Smooth muscle cell (in vitro differentiated cells): ENCODE measurements at regions not wholly inside any gene's neighbourhood (a gene's known extent, or its start where the extent isn't known, plus 50 kb on each side); places are given as distances from the start of the nearest gene placed in this dataset.

ENCODE experiments used
- DNase-seq: peaks from one replicate; lab custom pipeline; 2025; ENCODE audit not compliant: unreplicated experiment; lab: John Stamatoyannopoulos, UW
- H2AFZ ChIP-seq: fragments of 200-600 bp; sonication (generic); 2 replicates; pipeline ENCODE4 v1.6.0; 2016; ENCODE audit warnings: antibody characterized with exemption, low read depth, mild to moderate bottlenecking
- H3F3A ChIP-seq: fragments of 200-600 bp; sonication (generic); 2 replicates; pipeline ENCODE4 v1.6.0; 2017; ENCODE audit warnings: antibody characterized with exemption, low read depth
- H3K27ac ChIP-seq: fragments of 200-600 bp; sonication (generic); 2 replicates; pipeline ENCODE4 v1.5.1; 2016; ENCODE audit warnings: low read depth, mild to moderate bottlenecking
- H3K27me3 ChIP-seq: fragments of 200-600 bp; sonication (generic); 2 replicates; pipeline ENCODE4 v1.6.1; 2016; ENCODE audit warnings: low read depth, mild to moderate bottlenecking
- H3K36me3 ChIP-seq: fragments of 200-600 bp; sonication (generic); 2 replicates; pipeline ENCODE4 v1.5.1; 2016; ENCODE audit warnings: low read depth
- H3K4me1 ChIP-seq: fragments of 200-600 bp; sonication (generic); 2 replicates; pipeline ENCODE4 v1.5.1; 2016; ENCODE audit warnings: low read depth
- H3K4me2 ChIP-seq: fragments of 200-600 bp; sonication (generic); 2 replicates; pipeline ENCODE4 v1.6.0; 2016; ENCODE audit warnings: mild to moderate bottlenecking
- H3K4me3 ChIP-seq: fragments of 200-600 bp; sonication (generic); 2 replicates; pipeline ENCODE4 v1.5.1; 2016; ENCODE audit warnings: mild to moderate bottlenecking
- H3K79me2 ChIP-seq: fragments of 200-600 bp; sonication (generic); 2 replicates; pipeline ENCODE4 v1.6.0; 2016; ENCODE audit warnings: low read depth, mild to moderate bottlenecking
- H3K9ac ChIP-seq: fragments of 200-600 bp; sonication (generic); 2 replicates; pipeline ENCODE4 v1.6.0; 2016; ENCODE audit warnings: low read depth
- H3K9me3 ChIP-seq: fragments of 200-600 bp; sonication (generic); replicated peaks from 2 replicates; pipeline ENCODE4 v1.5.1; 2016; ENCODE audit warnings: low read depth
- H4K20me1 ChIP-seq: fragments of 200-600 bp; sonication (generic); 2 replicates; pipeline ENCODE4 v1.6.0; 2016; ENCODE audit warnings: low read depth
- WGBS: methylation state at CpG from one replicate; pipeline ENCODE4 v1.1.7; 2016; ENCODE audit warnings: low lambda C conversion rate; 5-methylcytosine and 5-hydroxymethylcytosine counted together
- TF ChIP-seq, protein P1 (sequence below): fragments of 200-600 bp; sonication (generic); IDR thresholded peaks from 2 replicates; pipeline ENCODE4 v1.5.1; 2017; ENCODE audit warnings: borderline replicate concordance, mild to moderate bottlenecking, antibody characterized with exemption; ENCODE audit not compliant: insufficient read depth, poor library complexity, severe bottlenecking

DNA sequence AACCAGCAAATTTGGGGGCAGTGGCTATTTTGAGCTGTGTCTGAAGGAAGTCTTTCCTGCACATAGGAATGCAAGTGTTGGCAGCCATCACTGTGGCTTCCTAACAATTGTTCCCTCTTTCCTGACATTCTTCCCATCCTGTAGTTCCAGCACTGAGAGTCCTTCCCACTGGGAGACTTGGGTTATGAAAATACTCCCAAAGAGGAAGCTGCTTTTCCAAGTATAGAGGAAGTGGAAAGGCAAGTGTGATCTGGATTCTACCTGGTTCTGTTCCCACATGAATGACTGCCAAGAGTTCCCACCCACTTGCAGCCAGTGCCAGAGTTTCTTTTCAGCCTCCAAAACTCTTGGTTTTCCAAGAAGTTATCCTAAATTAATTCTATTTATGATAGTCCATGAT is 98.5 kb upstream of the CD53 start:
- Histone ChIP-seq H2AFZ (no peak overlapping the region), H3F3A (no peaks in the 10 kb centered on the region), H3K79me2 (no peaks in the 10 kb centered on the region), H3K4me3 (no peak overlapping the region), H3K27ac (no peak overlapping the region), H3K9ac (no peak overlapping the region), H3K4me1 (no peaks in the 10 kb centered on the region), H3K36me3 (no peaks in the 10 kb centered on the region), H4K20me1 (no peaks in the 10 kb centered on the region), H3K27me3 (no peaks in the 10 kb centered on the region), H3K4me2 (no peak overlapping the region), H3K9me3 (no peaks in the 10 kb centered on the region)
- TF ChIP-seq, protein P1, sequence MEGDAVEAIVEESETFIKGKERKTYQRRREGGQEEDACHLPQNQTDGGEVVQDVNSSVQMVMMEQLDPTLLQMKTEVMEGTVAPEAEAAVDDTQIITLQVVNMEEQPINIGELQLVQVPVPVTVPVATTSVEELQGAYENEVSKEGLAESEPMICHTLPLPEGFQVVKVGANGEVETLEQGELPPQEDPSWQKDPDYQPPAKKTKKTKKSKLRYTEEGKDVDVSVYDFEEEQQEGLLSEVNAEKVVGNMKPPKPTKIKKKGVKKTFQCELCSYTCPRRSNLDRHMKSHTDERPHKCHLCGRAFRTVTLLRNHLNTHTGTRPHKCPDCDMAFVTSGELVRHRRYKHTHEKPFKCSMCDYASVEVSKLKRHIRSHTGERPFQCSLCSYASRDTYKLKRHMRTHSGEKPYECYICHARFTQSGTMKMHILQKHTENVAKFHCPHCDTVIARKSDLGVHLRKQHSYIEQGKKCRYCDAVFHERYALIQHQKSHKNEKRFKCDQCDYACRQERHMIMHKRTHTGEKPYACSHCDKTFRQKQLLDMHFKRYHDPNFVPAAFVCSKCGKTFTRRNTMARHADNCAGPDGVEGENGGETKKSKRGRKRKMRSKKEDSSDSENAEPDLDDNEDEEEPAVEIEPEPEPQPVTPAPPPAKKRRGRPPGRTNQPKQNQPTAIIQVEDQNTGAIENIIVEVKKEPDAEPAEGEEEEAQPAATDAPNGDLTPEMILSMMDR: no peak
- DNase-seq: no peak

GRCh38 chr1:110773813-110774212 is 99.1 kb upstream of the KCNA3 start:
- 77% methylated on average over 3 of the region's 3 CpGs for WGBS
- Histone ChIP-seq H2AFZ (no peak overlapping the region), H3K27me3 (no peaks in the 10 kb centered on the region), H3K79me2 (no peaks in the 10 kb centered on the region), H3K4me1 (no peaks in the 10 kb centered on the region), H3K9ac (no peak overlapping the region), H3K4me3 (no peak overlapping the region), H3K9me3 (no peaks in the 10 kb centered on the region), H3K36me3 (no peaks in the 10 kb centered on the region), H4K20me1 (no peaks in the 10 kb centered on the region), H3K27ac (no peak overlapping the region), H3F3A (no peaks in the 10 kb centered on the region), H3K4me2 (no peak overlapping the region)
- no peak for DNase-seq
- TF ChIP-seq, protein P1: no peak

DNA sequence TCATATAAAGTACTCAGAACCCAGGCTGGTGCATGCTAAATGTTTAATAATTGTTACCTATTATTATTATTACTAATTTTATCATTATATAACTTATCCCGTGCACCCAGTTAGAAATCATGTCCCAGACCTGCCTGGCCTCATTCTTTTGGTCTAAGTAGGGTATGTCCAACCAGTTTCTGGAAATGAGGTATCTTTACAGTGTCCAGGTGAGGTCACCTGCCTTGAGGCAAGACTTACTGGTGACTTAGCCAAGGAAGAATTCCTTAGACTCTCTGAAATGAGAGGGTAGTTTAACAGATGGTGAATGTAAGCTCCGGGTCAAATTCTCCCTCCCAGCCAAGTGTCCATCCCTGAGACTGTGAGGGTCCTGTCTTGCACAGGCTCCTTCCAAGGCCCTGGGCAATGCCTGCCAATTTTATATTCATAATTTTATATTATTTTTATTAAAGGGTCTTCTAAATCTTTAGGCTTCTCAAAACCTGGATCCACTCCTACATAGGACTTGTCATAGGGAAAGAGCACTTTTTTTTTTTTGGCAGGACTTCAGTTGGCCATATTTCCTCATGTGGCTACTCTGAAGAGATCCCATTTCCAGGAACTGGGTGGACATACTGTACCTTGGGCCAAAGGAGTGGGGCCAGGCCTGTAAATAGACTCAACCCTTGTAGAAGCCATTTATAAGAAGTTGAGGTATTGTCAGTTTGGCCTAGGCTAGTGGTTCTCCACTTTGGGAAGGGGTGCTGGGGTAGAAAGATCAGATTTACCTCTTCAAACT is 96.7 kb upstream of the KCNA3 start:
- Histone ChIP-seq H3K4me3 (no peak overlapping the region), H3K4me2 (no peak overlapping the region), H3K27ac (peak overlapping the region; percentile 73), H4K20me1 (no peaks in the 10 kb centered on the region), H3K9ac (no peak overlapping the region), H3K27me3 (peaks cover 5% of the 10 kb centered on the region), H2AFZ (no peak overlapping the region), H3F3A (no peaks in the 10 kb centered on the region), H3K36me3 (no peaks in the 10 kb centered on the region), H3K4me1 (no peaks in the 10 kb centered on the region), H3K9me3 (no peaks in the 10 kb centered on the region), H3K79me2 (no peaks in the 10 kb centered on the region)
- TF ChIP-seq, protein P1: no peak
- WGBS: 53% methylated on average over 2 of the region's 2 CpGs
- DNase-seq: no peak

GRCh38 chr1:110770832-110771231 is 96.1 kb upstream of the KCNA3 start:
- WGBS: 51% methylated on average over 2 of the region's 2 CpGs

More at GRCh38 chr1:110770832-110771231, 96.1 kb upstream of the KCNA3 start:
- Histone ChIP-seq H3K4me1 (no peaks in the 10 kb centered on the region), H3K9ac (peak overlapping the region; percentile 10), H3F3A (no peaks in the 10 kb centered on the region), H3K4me2 (no peak overlapping the region), H3K79me2 (no peaks in the 10 kb centered on the region), H3K36me3 (no peaks in the 10 kb centered on the region), H4K20me1 (no peaks in the 10 kb centered on the region), H3K27ac (peak overlapping the region; percentile 73), H3K27me3 (peaks cover 5% of the 10 kb centered on the region), H3K4me3 (no peak overlapping the region), H3K9me3 (no peaks in the 10 kb centered on the region), H2AFZ (no peak overlapping the region)
- DNase-seq: no peak
- TF ChIP-seq, protein P1: no peak
